ENCODE measurements at regions not wholly inside any gene's neighbourhood (a gene's known extent, or its start where the extent isn't known, plus 50 kb on each side); places are given as distances from the start of the nearest gene placed in this dataset.

GRCh38 chr14:26887847-26888246, 290.0 kb upstream of the NOVA1 start:
- Histone ChIP-seq H3K36me3 (ENCODE audit: control insufficient read depth in 2 of 2, extremely low read depth in 1 of 2, insufficient read depth in 2 of 2, low read length in 2 of 2) (no peaks in the 10 kb centered on the region), H3K4me3 (ENCODE audit: control insufficient read depth in 2 of 3, extremely low read depth in 1 of 3, insufficient read depth in 2 of 3, low read depth in 1 of 3, low read length in 3 of 3) (no peak overlapping the region), H3K4me1 (ENCODE audit: control insufficient read depth, extremely low read depth, insufficient read depth, low read length) (no peaks in the 10 kb centered on the region), H3K27me3 (ENCODE audit: control insufficient read depth, extremely low read depth, insufficient read depth, low read length) (no peaks in the 10 kb centered on the region), H3K4me2 (ENCODE audit: control insufficient read depth, extremely low read depth, insufficient read depth, low read depth, low read length) (no peak overlapping the region), H3K9ac (ENCODE audit: control insufficient read depth, extremely low read depth, insufficient read depth, low read length) (no peak overlapping the region), H3K9me1 (ENCODE audit: control insufficient read depth, extremely low read depth, insufficient read depth, low read length) (no peaks in the 10 kb centered on the region), H4K20me1 (ENCODE audit: control insufficient read depth, extremely low read depth, insufficient read depth, low read length) (no peaks in the 10 kb centered on the region), H3K9me3 (ENCODE audit: control insufficient read depth, low read depth, low read length) (peaks cover 2% of the 10 kb centered on the region), H2AFZ (ENCODE audit: control insufficient read depth, low read length) (no peak overlapping the region), H3K27ac (ENCODE audit: control insufficient read depth, insufficient read depth, low read length) (no peak overlapping the region), H3K79me2 (ENCODE audit: control insufficient read depth, insufficient read depth, low read length) (no peaks in the 10 kb centered on the region)
- DNase-seq (ENCODE audit: low read depth, low spot score) (no peak), FAIRE-seq (no peak)
- no peak for TF ChIP-seq EZH2 (IDR thresholded peaks at IDR 0.05; ENCODE audit: low read length)
- TF ChIP-seq CTCF (optimal IDR thresholded peaks at IDR 0.05 in 1 of 3, IDR thresholded peaks at IDR 0.05 in 1 of 3, conservative IDR thresholded peaks at IDR 0.05 in 1 of 3; ENCODE audit: extremely low read depth in 1 of 3, insufficient read depth in 2 of 3, low read length in 3 of 3): no peak
- dilution Hi-C loops (cut with MboI; ENCODE audit: extremely low pct_ligation_motif_present, low sequenced_read_pairs): no loop called here

- Histone ChIP-seq H3K9me3 (ENCODE audit: control insufficient read depth, low read depth, low read length) (peaks cover 2% of the 10 kb centered on the region), H3K4me1 (ENCODE audit: control insufficient read depth, extremely low read depth, insufficient read depth, low read length) (no peaks in the 10 kb centered on the region), H3K36me3 (ENCODE audit: control insufficient read depth in 2 of 2, extremely low read depth in 1 of 2, insufficient read depth in 2 of 2, low read length in 2 of 2) (no peaks in the 10 kb centered on the region), H4K20me1 (ENCODE audit: control insufficient read depth, extremely low read depth, insufficient read depth, low read length) (no peaks in the 10 kb centered on the region), H3K9me1 (ENCODE audit: control insufficient read depth, extremely low read depth, insufficient read depth, low read length) (no peaks in the 10 kb centered on the region), H3K79me2 (ENCODE audit: control insufficient read depth, insufficient read depth, low read length) (no peaks in the 10 kb centered on the region), H3K27me3 (ENCODE audit: control insufficient read depth, extremely low read depth, insufficient read depth, low read length) (no peaks in the 10 kb centered on the region), H2AFZ (ENCODE audit: control insufficient read depth, low read length) (no peak overlapping the region), H3K9ac (ENCODE audit: control insufficient read depth, extremely low read depth, insufficient read depth, low read length) (no peak overlapping the region), H3K4me3 (ENCODE audit: control insufficient read depth in 2 of 3, extremely low read depth in 1 of 3, insufficient read depth in 2 of 3, low read depth in 1 of 3, low read length in 3 of 3) (no peak overlapping the region), H3K4me2 (ENCODE audit: control insufficient read depth, extremely low read depth, insufficient read depth, low read depth, low read length) (no peak overlapping the region), H3K27ac (ENCODE audit: control insufficient read depth, insufficient read depth, low read length) (no peak overlapping the region)
- TF ChIP-seq EZH2 (IDR thresholded peaks at IDR 0.05; ENCODE audit: low read length) (no peak), CTCF (optimal IDR thresholded peaks at IDR 0.05 in 1 of 3, IDR thresholded peaks at IDR 0.05 in 1 of 3, conservative IDR thresholded peaks at IDR 0.05 in 1 of 3; ENCODE audit: extremely low read depth in 1 of 3, insufficient read depth in 2 of 3, low read length in 3 of 3) (no peak)
- dilution Hi-C loops (cut with MboI; ENCODE audit: extremely low pct_ligation_motif_present, low sequenced_read_pairs): no loop called here
- FAIRE-seq (no peak), DNase-seq (ENCODE audit: low read depth, low spot score) (no peak)
Measured at GRCh38 chr14:26888592-26888991, 290.8 kb upstream of the NOVA1 start.

Data from keratinocyte (primary cell).